ENCODE measurements at regions not wholly inside any gene's neighbourhood (a gene's known extent, or its start where the extent isn't known, plus 50 kb on each side); places are given as distances from the start of the nearest gene placed in this dataset.

DNA sequence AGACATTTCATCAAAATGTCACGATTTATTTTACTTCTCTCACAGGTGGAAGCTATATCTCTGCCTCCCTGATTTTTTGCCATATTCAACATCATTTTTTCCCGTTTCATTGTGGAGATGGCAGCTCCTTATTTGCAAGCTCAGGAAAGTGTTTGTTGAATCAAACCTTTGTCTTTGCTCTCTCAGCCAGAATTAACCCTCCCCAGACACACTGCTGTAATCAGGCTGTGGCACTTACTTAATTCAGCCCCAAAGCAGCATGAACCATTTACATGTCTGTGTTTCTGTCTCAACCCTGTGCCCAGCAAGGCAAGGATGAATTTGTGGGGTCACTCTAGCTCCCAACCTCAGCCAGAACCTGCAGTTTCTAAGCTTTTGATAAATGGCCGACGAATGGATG lies 397.2 kb downstream of the TCERG1L start:
- Histone ChIP-seq H3K4me1 (ENCODE audit: insufficient read depth, low read length) (no peaks in the 10 kb centered on the region), H3K9me3 (ENCODE audit: low read depth, low read length) (no peaks in the 10 kb centered on the region), H3K4me3 (ENCODE audit: low read length) (no peak overlapping the region), H3K27me3 (ENCODE audit: insufficient read depth, low read length) (no peaks in the 10 kb centered on the region)

DNA sequence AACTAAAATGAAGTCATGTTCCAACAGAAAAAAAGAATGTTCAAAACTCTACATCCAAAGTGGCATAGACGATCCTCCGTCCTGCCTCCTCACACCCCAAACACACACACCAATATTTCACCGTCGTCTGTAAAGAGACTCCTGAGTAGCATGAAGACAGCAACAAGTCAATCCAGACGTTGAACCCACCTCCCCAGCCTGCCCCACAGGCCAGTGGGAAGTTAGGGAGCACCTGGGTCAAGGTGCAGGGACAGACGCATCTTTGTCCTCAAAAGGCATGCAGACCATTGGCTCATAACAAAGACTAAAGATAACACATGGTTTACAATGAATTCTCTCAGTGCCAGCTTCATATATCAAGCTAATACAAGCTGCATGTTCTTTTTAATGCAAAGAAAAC lies 396.5 kb downstream of the TCERG1L start:
- Histone ChIP-seq H3K27me3 (ENCODE audit: insufficient read depth, low read length) (no peaks in the 10 kb centered on the region), H3K4me3 (ENCODE audit: low read length) (no peak overlapping the region), H3K4me1 (ENCODE audit: insufficient read depth, low read length) (no peaks in the 10 kb centered on the region), H3K9me3 (ENCODE audit: low read depth, low read length) (no peaks in the 10 kb centered on the region)

DNA sequence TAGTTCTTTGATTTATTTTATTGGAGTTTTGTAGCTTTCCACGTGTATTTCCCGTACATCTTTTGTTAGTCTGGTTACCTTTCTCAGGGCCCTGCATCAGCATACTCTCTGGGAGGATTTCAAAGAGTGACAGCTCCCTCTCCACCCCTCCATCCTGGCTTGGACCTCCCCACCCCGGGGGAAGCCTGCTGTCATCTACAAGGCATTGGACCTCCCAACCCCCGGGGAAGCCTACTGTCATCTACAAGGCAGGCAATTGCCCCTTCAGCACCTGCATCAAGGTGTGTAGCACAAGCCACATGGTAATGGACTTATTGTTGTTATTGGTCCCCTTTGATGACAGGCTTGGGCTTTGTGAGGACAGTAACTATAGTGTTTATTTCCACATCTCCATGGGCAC lies 390.1 kb downstream of the TCERG1L start:
- Histone ChIP-seq H3K9me3 (ENCODE audit: low read depth, low read length) (no peaks in the 10 kb centered on the region), H3K27me3 (ENCODE audit: insufficient read depth, low read length) (no peaks in the 10 kb centered on the region), H3K4me3 (ENCODE audit: low read length) (no peak overlapping the region), H3K4me1 (ENCODE audit: insufficient read depth, low read length) (no peaks in the 10 kb centered on the region)

DNA sequence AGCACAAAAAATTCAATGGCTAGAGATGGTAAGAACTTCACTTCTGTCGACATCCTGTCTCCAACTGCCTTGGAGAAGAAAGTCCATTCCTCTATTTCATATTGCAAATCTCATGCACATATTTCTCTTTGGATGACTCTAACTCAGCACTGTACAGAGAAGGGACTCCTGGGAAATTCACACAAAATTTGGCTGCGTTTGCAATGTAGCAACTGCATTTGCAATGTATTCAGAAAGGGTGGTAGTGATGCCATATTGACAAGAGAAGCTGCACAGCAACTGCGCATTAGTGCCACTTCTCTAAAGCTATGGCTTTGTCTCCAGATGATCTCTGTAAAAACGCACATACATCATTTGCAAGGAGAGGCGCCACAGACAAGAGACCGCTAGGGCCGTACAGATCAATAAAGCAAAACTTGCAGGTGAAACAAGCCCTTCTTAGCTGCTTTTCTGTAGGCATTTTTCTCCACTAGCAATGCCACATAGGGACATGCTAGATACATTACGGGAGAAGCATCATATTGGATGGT lies 389.5 kb downstream of the TCERG1L start:
- H3K4me3 ChIP-seq (ENCODE audit: low read length) = no peak overlapping the region
- no peaks in the 10 kb centered on the region for H3K9me3 ChIP-seq (ENCODE audit: low read depth, low read length)
- H3K27me3 ChIP-seq (ENCODE audit: insufficient read depth, low read length) = no peaks in the 10 kb centered on the region
- H3K4me1 ChIP-seq (ENCODE audit: insufficient read depth, low read length) = no peaks in the 10 kb centered on the region

DNA sequence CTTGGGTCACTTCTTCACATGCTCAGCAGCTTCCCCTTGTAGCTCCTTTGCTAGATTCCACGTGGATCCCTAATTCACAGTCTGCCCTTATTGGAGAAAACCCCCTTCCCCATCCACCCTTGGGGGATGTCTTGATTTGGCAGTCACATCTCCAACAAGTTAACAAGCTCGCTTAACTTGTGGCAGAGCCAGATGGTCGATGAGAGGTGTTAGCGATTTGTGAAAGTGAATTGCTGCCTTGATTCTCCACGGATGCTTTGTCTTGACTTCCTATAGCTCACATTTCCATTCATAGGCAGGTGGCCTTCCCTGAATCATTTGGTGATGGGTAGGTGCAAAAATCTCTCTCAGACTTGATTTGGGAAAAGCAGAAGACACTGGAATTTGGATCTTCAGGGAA lies 387.9 kb downstream of the TCERG1L start:
- Histone ChIP-seq H3K9me3 (ENCODE audit: low read depth, low read length) (no peaks in the 10 kb centered on the region), H3K4me1 (ENCODE audit: insufficient read depth, low read length) (no peaks in the 10 kb centered on the region), H3K4me3 (ENCODE audit: low read length) (no peak overlapping the region), H3K27me3 (ENCODE audit: insufficient read depth, low read length) (no peaks in the 10 kb centered on the region)

DNA sequence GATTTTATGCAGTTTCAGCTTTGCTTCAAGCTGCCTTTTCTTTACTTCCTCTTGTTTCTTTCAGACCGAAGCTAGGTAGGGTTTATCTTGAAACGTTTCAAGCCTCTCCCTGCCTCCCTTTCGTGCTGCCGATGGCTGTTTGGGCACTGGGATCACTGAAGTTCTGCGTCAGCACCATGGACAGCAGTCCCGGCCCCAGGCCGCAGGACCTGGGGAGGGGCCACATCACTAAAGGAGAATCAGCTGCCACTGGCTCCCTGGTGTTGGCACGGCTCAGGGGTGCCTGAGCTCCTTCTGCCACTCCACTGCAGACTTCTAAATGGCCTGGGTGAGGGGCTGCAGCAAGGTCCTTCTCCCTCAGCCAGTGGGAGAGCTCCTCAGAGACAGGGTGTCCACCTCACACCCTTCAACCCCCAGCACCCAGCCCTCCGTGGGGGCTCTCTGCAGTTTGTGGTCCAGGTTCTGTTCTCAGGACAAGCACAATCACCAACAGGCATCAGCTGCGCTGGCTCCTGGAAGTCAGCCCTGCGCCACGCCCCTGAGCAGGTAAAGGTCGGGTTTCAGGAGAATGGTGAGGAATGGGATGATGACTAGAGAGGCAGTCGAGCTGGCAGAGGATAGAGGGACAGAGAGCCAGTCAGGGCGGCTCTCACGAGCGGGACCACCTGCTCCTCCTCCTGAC lies 387.2 kb downstream of the TCERG1L start:
- no peak overlapping the region for H3K4me3 ChIP-seq (ENCODE audit: low read length)
- H3K4me1 ChIP-seq (ENCODE audit: insufficient read depth, low read length) = no peaks in the 10 kb centered on the region
- no peaks in the 10 kb centered on the region for H3K9me3 ChIP-seq (ENCODE audit: low read depth, low read length)
- H3K27me3 ChIP-seq (ENCODE audit: insufficient read depth, low read length) = no peaks in the 10 kb centered on the region

DNA sequence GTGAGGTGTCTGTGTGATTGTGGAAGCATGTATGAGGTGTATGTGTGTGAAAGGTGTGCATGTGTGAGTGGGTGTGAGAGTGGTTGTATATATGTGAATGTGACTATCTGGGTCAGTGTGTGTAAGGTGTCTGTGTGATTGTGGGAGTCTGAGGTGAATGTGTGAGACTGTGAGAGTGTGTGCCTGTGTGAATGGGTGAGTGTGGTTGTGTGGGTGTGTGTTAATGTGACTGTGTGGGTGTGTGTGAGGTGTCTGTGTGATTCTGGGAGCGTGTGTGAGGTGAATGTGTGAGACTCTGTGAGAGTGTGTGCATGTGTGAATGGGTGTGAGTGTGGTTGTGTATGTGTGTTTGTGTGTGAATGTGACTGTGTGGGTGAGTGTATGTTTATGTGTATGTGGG lies 385.1 kb downstream of the TCERG1L start:
- Histone ChIP-seq H3K4me1 (ENCODE audit: insufficient read depth, low read length) (no peaks in the 10 kb centered on the region), H3K27me3 (ENCODE audit: insufficient read depth, low read length) (no peaks in the 10 kb centered on the region), H3K4me3 (ENCODE audit: low read length) (no peak overlapping the region), H3K9me3 (ENCODE audit: low read depth, low read length) (no peaks in the 10 kb centered on the region)

DNA sequence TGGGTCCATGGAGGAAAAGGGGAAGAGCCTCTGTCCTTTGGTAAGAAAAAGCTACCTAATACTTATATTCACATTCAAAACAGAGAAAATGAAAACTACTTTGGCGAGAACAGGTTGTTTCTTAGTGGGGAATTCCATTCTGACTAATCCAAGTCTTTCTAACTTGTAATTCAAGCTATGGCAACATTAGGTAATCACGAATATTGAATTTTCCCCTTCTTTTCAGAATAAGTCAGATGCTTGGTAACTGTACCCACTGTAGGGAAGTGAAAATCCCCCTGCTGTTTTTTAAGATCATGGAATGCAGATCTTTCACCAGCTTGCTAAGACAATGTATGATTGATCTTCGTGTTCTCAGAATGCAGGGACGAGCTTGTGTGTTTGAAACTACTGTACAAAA lies 384.4 kb downstream of the TCERG1L start:
- no peak overlapping the region for H3K4me3 ChIP-seq (ENCODE audit: low read length)
- no peaks in the 10 kb centered on the region for H3K27me3 ChIP-seq (ENCODE audit: insufficient read depth, low read length)
- no peaks in the 10 kb centered on the region for H3K4me1 ChIP-seq (ENCODE audit: insufficient read depth, low read length)
- H3K9me3 ChIP-seq (ENCODE audit: low read depth, low read length) = no peaks in the 10 kb centered on the region

DNA sequence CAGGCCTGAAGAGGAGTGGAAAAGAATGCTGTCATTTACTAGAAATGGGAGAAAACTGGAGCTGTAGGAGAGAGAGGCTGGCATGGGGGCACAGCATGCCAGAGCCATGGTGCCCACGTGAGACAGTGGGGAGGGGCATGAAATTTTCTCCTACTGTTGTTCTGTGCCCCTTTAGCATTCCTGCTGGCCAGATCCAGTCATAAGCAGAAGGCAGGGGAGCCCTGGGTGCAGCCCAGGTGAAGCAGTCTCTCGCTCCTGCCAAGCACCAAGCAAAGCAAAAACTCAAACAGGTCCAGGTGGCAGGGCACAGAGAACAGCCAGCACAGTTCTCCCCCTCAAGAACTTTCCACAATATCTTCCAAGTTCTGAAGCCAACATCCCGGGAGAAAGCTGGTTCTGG lies 383.2 kb downstream of the TCERG1L start:
- no peaks in the 10 kb centered on the region for H3K27me3 ChIP-seq (ENCODE audit: insufficient read depth, low read length)
- H3K4me1 ChIP-seq (ENCODE audit: insufficient read depth, low read length) = no peaks in the 10 kb centered on the region
- H3K9me3 ChIP-seq (ENCODE audit: low read depth, low read length) = no peaks in the 10 kb centered on the region
- no peak overlapping the region for H3K4me3 ChIP-seq (ENCODE audit: low read length)

DNA sequence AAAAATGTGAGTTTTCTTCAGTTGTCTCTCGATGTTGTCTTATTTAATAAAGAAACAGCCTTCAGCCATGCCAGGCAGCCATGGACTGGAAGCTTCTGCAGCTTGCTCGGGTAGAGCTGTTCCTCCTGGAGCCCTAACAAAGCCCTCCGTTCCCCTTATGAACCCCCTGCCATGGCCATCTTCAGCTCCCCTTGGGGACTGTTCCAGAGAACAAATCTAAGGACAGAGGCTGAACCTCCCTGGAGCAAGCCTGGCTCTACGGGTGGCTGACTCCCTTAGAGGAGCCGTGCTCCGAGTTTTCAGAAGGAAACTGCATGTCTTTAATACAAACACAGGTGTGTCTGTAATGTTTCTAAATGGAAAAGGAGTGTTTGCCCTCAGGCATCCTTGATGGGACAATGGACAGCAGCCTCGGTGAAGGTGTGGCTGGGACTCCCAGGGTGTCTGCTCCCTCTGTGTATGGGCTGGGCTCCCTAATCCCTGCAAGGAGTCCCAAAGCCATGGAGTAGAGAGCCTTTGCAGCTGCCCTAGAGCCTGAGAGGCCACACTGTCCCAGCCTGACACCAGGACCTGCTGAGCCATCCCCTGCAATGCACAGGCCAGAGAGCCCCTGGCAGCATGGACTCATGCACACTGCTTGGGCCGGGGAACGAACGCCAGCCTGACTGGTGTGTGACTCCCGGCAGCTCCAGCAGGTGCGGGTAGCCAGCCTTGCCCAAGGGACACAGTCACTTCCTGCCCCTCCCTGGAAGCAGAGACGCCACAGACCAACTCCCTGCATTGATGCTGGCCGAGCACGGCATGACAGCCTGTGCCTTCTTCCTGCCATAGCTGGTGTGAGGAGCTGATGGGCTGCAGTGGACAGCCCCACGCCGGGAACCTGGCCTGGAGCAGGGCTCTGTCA lies 381.8 kb downstream of the TCERG1L start:
- no peaks in the 10 kb centered on the region for H3K27me3 ChIP-seq (ENCODE audit: insufficient read depth, low read length)
- H3K4me1 ChIP-seq (ENCODE audit: insufficient read depth, low read length) = no peaks in the 10 kb centered on the region
- no peaks in the 10 kb centered on the region for H3K9me3 ChIP-seq (ENCODE audit: low read depth, low read length)
- H3K4me3 ChIP-seq (ENCODE audit: low read length) = no peak overlapping the region

DNA sequence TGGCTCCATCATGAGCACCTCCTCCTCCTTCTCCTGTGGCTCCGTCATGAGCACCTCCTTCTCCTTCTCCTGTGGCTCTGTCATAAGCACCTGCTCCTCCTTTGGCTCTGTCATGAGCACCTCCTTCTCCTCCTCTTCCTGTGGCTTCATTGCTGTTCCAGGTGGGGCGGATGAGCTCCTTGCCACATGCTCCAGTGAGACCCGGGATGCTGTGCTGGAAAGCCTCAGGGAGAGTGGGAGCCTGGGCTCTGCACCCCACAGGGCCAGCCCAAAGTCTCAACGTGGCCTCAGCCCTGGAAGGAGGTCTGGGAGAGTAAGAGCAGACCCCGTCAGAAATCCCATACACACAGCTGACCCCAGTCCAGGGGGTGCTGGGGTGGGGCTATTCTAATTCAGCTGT lies 380.7 kb downstream of the TCERG1L start:
- Histone ChIP-seq H3K9me3 (ENCODE audit: low read depth, low read length) (no peaks in the 10 kb centered on the region), H3K4me3 (ENCODE audit: low read length) (no peak overlapping the region), H3K27me3 (ENCODE audit: insufficient read depth, low read length) (no peaks in the 10 kb centered on the region), H3K4me1 (ENCODE audit: insufficient read depth, low read length) (no peaks in the 10 kb centered on the region)

DNA sequence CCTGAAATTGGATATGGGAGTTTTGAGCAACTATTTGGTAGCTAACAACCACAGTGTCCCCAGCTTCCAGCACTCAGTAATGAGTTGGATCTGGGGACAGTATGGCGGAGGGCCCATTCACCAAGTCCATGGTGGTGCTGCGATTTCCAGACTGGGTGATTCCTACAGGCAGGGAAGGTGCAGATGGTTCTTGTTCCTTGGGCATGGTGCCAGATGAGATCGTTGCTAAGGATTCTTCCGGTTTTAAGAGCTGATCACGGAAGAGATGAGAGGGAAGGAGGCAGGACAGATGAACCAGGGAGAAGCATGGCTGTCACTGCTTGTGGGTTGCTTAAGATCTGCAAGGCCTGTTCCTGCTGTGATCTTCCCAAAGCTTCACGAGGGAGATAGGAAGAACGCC lies 380.3 kb downstream of the TCERG1L start:
- no peaks in the 10 kb centered on the region for H3K9me3 ChIP-seq (ENCODE audit: low read depth, low read length)

DNA sequence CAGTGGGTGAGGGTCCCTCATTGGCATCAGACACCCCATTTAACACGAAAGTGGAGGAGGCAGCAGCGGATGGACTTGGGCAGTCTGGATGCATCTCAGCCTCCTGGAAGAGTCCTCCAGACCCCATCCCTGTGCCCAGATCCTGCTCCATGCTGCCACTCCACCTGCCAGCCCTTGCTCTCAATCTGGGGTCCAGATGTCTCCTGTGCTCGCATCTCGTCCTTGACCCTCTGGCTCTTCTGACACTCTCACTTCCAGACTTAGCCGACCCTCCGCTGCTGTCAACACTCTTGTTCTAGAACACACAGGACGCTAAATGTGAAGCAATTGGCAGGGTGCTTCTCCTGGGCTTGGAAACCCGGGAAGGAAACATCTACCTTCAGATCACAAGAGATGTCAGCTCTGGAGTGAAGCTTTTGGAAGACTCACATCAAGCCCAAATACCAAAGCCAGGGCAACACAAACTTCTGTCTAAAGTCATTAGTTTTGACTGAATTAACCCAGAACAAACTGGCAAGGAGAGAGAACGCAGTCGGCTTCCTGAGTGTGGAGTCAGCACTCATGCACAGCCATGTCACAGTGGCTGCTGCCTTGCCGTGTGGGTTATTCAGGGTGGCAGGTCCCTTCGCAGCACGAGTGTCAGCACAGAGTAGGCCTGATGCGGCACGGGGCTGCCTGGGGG lies 379.1 kb downstream of the TCERG1L start:
- Histone ChIP-seq H3K4me1 (ENCODE audit: insufficient read depth, low read length) (no peaks in the 10 kb centered on the region), H3K9me3 (ENCODE audit: low read depth, low read length) (no peaks in the 10 kb centered on the region), H3K27me3 (ENCODE audit: insufficient read depth, low read length) (no peaks in the 10 kb centered on the region), H3K4me3 (ENCODE audit: low read length) (no peak overlapping the region)

More for the DNA sequence above, 380.3 kb downstream of the TCERG1L start:
- no peak overlapping the region for H3K4me3 ChIP-seq (ENCODE audit: low read length)
- H3K4me1 ChIP-seq (ENCODE audit: insufficient read depth, low read length) = no peaks in the 10 kb centered on the region
- H3K27me3 ChIP-seq (ENCODE audit: insufficient read depth, low read length) = no peaks in the 10 kb centered on the region

DNA sequence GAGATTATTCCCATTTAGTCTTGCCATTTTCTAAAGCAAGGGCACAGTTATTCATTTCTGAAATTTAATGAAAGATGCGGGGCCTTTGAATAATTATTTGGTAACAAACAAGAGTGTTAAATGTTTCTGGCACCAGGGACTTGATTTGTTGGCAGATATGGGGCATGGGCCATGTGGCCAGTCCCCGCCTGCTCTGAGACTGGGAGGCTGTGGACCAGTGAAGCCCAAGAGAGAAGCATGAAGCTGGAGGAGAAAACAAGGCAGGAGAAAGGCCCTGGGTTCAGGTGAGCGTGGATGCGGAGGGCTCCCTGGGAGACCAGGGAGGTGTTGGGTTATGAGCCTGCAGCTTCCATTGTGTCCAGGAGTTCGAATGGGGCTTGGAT lies 378.5 kb downstream of the TCERG1L start:
- no peaks in the 10 kb centered on the region for H3K4me1 ChIP-seq (ENCODE audit: insufficient read depth, low read length)
- no peaks in the 10 kb centered on the region for H3K27me3 ChIP-seq (ENCODE audit: insufficient read depth, low read length)
- no peak overlapping the region for H3K4me3 ChIP-seq (ENCODE audit: low read length)
- H3K9me3 ChIP-seq (ENCODE audit: low read depth, low read length) = no peaks in the 10 kb centered on the region

Measured in mononuclear cell (primary cell).